ENCODE measurements at regions not wholly inside any gene's neighbourhood (a gene's known extent, or its start where the extent isn't known, plus 50 kb on each side); places are given as distances from the start of the nearest gene placed in this dataset.
A peak's percentile ranks its signal among the peaks of the same experiment; 100 is the strongest.
"Not testable (repeated sequence)": the region's sequence is repeated elsewhere in the genome, so short reads cannot be mapped to it uniquely, and the experiment has no call there.

DNA sequence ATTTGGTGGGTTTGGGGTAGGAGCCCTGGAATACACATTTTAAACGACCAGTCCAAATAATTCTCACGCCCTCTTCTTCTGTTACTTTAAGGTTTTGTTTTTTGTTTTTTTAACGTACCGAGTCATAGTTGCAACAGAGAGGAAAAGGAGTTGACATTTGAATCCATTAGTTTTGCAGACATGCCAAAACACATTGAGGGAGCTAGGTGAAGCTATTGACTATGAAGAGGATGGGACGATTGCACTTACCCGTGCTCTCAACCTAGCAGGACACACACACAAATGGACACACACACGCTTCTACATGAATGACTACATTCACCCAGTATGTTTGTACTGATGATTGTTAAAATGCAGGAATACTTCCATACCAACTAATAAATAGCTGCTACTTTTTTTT, 54.3 kb upstream of the CIT start:
- DNase-seq = no peak

DNA sequence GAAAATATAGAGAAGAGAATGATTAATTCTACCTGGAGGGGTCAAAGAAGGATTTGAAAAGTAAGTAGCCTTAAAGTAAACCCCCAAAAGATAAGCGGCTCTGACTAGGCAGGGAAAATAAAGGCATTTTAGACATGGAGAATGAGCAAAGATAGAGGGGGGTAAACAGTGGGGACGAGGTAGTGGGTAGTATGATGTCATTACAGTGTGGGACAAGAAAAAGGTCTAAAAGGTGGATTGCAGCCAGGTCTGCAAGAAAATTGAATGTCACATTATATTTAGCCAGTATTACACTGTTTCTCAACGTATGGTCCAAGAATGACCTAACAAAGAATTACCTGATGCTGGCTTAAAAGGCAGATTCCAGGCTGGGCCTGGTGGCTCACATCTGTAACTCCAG, 55.8 kb upstream of the CIT start:
- no peak for DNase-seq

GRCh38 chr12:119934780-119935179, 54.3 kb upstream of the BICDL1 start:
- not testable (repeated sequence) for DNase-seq

- no peak for DNase-seq
Observed at GRCh38 chr12:119936705-119937311, 52.2 kb upstream of the BICDL1 start.

GRCh38 chr12:119938049-119938667, 50.9 kb upstream of the BICDL1 start:
- peak; percentile 21 to 45 for DNase-seq
